Anterior cingulate cortex (tissue), 58 donors: ENCODE measurements at regions not wholly inside any gene's neighbourhood (a gene's known extent, or its start where the extent isn't known, plus 50 kb on each side); places are given as distances from the start of the nearest gene placed in this dataset.

Experiments
- DNase-seq, 58 donors: peaks; one replicate each; lab custom pipeline; 2025; lab: John Stamatoyannopoulos, UW

GRCh38 chr7:132733860-132734259 lies 157.6 kb upstream of the PLXNA4 start:
- DNase-seq = no peak

- no peak for DNase-seq
These were observed 156.1 kb upstream of the PLXNA4 start for GRCh38 chr7:132732321-132732865.

GRCh38 chr7:132730105-132730504 lies 153.8 kb upstream of the PLXNA4 start:
- DNase-seq = no peak

GRCh38 chr7:132723506-132724081 lies 147.3 kb upstream of the PLXNA4 start:
- no peak for DNase-seq

- DNase-seq = no peak
These were observed 144.6 kb upstream of the PLXNA4 start for GRCh38 chr7:132720835-132721234.

- no peak for DNase-seq
These were observed 137.6 kb upstream of the PLXNA4 start for GRCh38 chr7:132713893-132714292.

- peak in 2 of 58 donors; percentile 1 to 2 for DNase-seq
These were observed 133.8 kb upstream of the PLXNA4 start for GRCh38 chr7:132709971-132710567.

GRCh38 chr7:132708470-132708869 lies 132.2 kb upstream of the PLXNA4 start:
- no peak for DNase-seq

GRCh38 chr7:132705146-132705545 lies 128.9 kb upstream of the PLXNA4 start:
- peak in 1 of 58 donors; percentile 2 for DNase-seq

GRCh38 chr7:132703742-132704141 lies 127.5 kb upstream of the PLXNA4 start:
- no peak for DNase-seq

- no peak for DNase-seq
These were observed 120.7 kb upstream of the PLXNA4 start for GRCh38 chr7:132697003-132697402.

- DNase-seq = no peak
These were observed 120.1 kb upstream of the PLXNA4 start for GRCh38 chr7:132696332-132696731.

- no peak for DNase-seq
These were observed 114.9 kb upstream of the PLXNA4 start for GRCh38 chr7:132691201-132691600.

- DNase-seq = no peak
These were observed 113.9 kb upstream of the PLXNA4 start for GRCh38 chr7:132690174-132690573.

GRCh38 chr7:132687981-132688383 lies 111.7 kb upstream of the PLXNA4 start:
- DNase-seq = no peak

GRCh38 chr7:132687016-132687415 lies 110.7 kb upstream of the PLXNA4 start:
- no peak for DNase-seq

- DNase-seq = no peak
These were observed 109.0 kb upstream of the PLXNA4 start for GRCh38 chr7:132685277-132685676.

- peak in 6 of 58 donors; percentile 2 to 12 (median 7) for DNase-seq
These were observed 107.8 kb upstream of the PLXNA4 start for GRCh38 chr7:132683896-132684690.

- no peak for DNase-seq
These were observed 105.7 kb upstream of the PLXNA4 start for GRCh38 chr7:132681951-132682350.

- DNase-seq = no peak
These were observed 104.3 kb upstream of the PLXNA4 start for GRCh38 chr7:132680590-132680989.

GRCh38 chr7:132678656-132679055 lies 102.4 kb upstream of the PLXNA4 start:
- no peak for DNase-seq
